ENCODE measurements at regions not wholly inside any gene's neighbourhood (a gene's known extent, or its start where the extent isn't known, plus 50 kb on each side); places are given as distances from the start of the nearest gene placed in this dataset.

DNA sequence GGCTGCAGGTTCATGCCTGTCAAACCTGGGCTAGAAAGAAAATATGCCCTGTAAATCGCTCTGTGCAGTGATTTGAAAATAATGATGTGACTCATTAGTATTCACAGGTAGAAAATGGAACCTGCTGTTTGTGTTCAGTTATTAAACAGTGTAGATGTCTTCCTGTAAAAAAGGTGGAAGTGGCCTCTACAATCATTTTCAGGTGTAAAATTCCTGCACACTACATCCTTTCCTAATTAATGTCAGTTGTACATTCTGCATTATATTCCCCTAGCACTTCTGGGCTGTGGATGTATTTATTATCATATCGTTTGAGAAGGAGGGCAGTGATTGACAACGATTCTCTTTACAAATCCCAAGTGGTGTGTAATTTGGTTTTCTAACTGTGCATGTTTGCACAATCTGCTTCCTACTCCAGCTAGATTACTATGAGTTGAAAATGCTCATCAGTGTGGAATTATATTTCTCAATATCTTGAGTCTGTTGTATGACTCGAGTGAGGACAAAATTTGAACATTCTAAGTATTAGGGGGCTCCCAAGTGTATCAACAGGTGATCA, 454.0 kb upstream of the DDI1 start:
- TF ChIP-seq, protein P1, sequence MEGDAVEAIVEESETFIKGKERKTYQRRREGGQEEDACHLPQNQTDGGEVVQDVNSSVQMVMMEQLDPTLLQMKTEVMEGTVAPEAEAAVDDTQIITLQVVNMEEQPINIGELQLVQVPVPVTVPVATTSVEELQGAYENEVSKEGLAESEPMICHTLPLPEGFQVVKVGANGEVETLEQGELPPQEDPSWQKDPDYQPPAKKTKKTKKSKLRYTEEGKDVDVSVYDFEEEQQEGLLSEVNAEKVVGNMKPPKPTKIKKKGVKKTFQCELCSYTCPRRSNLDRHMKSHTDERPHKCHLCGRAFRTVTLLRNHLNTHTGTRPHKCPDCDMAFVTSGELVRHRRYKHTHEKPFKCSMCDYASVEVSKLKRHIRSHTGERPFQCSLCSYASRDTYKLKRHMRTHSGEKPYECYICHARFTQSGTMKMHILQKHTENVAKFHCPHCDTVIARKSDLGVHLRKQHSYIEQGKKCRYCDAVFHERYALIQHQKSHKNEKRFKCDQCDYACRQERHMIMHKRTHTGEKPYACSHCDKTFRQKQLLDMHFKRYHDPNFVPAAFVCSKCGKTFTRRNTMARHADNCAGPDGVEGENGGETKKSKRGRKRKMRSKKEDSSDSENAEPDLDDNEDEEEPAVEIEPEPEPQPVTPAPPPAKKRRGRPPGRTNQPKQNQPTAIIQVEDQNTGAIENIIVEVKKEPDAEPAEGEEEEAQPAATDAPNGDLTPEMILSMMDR (IDR thresholded peaks at IDR 0.05): no peak
- no peak for TF ChIP-seq POLR2A (IDR thresholded peaks at IDR 0.05)

All from lower leg skin (tissue), 3 donors.